GM10266 (cell line): ENCODE measurements at regions not wholly inside any gene's neighbourhood (a gene's known extent, or its start where the extent isn't known, plus 50 kb on each side); places are given as distances from the start of the nearest gene placed in this dataset.

ENCODE experiments used
- DNase-seq: peaks from one replicate; pipeline ENCODE4 v3.0.0; 2012; ENCODE audit errors: extremely low spot score
- TF ChIP-seq, protein P1 (sequence below): IDR thresholded peaks from 2 replicates; pipeline ENCODE4 v1.5.1; 2012; ENCODE audit warnings: mild to moderate bottlenecking, low read depth; ENCODE audit not compliant: control insufficient read depth, insufficient read depth; ENCODE audit errors: missing control alignments

DNA sequence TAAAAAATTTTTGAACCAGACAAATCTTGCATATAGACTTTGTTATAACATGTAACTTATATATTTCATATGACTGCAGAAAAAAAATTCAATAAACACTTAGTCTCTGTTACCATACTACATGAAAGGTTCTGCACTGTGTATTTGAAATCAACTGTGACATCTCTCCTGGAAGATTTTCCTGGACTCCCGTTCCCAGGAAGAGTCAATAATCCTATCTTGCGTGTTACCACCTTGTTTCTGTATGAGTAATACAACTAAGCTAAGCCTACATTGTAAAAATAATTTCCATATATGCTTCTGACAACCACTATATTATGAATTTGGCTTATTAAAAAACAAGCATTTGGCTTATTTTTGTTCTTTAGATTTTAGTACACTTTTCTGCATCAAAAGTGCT is 665.6 kb upstream of the SOX9 start:
- DNase-seq: no peak
- TF ChIP-seq, protein P1, sequence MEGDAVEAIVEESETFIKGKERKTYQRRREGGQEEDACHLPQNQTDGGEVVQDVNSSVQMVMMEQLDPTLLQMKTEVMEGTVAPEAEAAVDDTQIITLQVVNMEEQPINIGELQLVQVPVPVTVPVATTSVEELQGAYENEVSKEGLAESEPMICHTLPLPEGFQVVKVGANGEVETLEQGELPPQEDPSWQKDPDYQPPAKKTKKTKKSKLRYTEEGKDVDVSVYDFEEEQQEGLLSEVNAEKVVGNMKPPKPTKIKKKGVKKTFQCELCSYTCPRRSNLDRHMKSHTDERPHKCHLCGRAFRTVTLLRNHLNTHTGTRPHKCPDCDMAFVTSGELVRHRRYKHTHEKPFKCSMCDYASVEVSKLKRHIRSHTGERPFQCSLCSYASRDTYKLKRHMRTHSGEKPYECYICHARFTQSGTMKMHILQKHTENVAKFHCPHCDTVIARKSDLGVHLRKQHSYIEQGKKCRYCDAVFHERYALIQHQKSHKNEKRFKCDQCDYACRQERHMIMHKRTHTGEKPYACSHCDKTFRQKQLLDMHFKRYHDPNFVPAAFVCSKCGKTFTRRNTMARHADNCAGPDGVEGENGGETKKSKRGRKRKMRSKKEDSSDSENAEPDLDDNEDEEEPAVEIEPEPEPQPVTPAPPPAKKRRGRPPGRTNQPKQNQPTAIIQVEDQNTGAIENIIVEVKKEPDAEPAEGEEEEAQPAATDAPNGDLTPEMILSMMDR: no peak

DNA sequence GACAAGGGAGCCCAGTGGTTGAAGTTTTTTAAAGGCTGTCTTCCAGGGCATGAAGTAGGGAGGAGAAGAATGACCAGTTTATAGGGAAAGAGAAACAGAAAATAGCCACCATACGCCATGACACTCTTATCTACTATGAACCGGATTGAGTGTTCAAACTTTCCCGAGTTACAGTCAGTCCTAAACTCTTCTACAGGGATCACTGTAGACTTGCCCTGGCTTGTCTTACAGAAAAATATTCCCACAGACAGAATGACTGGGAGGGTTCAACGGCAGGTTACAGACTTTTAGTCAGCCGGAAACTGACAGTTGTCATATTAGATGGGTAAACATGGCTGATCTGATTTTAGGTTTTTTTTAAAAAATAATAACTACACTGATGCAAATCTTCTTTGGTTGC is 662.5 kb upstream of the SOX9 start:
- TF ChIP-seq, protein P1: no peak
- DNase-seq: no peak

DNA sequence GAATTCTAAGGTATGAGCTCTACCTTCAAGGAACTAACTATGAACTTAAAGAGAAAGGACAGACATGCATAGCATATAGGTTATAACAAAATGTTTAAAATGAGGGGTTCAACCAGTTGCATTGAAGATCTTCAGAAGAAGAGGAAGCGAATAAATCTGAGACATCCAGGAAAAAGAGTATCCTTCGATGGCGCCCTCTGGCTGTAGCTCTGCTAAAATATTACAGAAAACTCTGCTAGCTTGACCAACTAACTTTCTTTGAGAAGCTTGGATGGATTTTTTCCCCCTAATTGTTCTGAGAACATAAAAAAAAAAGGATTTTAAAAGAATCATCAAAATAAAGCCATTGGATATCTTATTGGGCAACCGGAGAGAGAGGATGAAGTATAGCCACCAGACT is 659.9 kb upstream of the SOX9 start:
- DNase-seq: no peak
- TF ChIP-seq, protein P1: no peak

DNA sequence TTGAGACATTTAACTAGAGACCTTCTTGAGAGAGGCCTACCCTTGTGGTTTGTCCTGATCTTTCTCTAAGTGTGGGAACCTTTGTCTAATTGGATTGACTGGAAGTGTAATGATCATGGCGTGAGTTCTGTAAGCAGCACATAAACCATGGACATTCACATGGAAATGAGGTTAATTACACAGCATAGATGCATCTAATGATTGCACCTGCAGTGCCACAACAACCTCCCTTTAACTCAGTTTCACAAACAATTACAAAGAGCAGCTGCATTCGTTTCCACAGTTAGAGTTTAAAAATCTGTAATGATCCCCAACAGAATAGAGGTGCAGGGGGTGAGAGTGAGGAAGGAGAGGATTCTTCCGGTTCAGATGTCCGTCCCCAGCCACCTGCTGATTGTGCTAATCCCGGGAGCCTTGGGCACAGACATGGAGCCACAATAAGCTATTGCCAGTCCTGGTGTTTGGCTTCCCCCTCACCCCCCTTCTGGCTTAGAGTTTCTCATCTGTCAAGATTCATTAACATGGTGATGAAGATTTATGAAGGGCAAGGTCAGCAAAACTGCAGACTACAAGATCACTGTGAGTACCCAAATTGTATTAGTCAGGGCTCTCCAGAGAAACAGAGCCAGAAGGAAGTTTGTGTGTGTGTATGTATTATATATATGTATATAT is 659.2 kb upstream of the SOX9 start:
- TF ChIP-seq, protein P1: no peak
- DNase-seq: no peak

DNA sequence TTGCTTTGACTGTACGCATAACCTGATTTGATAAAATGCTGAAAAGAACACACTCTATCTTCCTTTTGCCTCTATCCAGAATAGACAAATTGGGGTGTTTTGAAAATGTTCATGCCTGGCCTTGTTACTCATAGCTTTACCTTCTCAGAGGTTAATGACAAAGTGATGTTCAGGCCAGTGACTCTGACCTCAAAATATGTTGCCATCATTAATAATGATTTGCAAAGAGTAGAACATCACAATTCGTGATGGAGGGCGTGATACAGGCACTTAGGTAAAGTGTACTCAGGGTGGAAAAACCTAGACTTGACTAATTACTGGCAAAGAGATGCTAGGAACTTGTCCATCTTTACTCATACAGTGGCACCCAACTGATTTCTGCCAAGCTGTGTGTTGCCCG is 656.6 kb upstream of the SOX9 start:
- TF ChIP-seq, protein P1: no peak
- DNase-seq: no peak

DNA sequence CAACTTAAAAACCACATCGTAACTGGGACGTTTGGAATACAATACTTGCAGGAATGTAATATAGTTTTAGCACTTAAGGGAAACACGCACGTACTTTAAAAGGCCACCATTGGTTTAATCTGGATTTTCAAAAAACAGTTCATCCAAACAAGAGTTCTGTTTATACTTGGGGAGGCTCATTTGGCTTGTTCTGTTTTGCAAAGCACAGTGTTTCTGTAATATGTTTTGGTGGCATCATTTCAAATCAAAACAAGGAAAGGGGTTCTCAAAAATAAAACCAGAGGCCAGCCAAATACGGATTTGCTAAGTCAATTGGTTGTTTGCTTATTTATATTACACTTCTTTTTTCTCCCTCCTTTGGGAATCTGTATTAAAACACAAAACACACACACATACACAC is 656.1 kb upstream of the SOX9 start:
- DNase-seq: no peak
- TF ChIP-seq, protein P1: no peak

DNA sequence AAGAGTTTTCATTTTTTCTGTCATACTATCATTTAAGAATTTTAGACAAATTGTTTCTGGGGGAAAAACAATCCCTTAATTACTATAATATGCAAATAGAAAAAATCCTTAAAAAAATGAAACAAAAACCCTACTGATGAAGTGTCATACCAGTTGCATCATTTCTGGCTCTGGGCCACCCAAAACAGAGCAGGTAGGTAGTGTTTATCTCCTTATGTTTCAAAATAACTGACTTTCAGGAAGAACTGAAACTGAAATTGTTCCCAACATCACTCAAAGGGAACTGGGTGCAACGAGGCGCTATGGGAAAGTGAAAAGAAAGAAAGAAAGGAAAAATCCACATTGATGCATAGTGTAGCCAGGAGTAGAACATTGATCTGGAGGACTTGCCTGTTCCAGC is 653.1 kb upstream of the SOX9 start:
- TF ChIP-seq, protein P1: no peak

More for the DNA sequence above, 653.1 kb upstream of the SOX9 start:
- DNase-seq: no peak
